CD14-positive monocyte (primary cell): ENCODE measurements at regions not wholly inside any gene's neighbourhood (a gene's known extent, or its start where the extent isn't known, plus 50 kb on each side); places are given as distances from the start of the nearest gene placed in this dataset.

ENCODE experiments used
- DNase-seq, 3 donors: peaks; one replicate each; pipeline ENCODE4 v3.0.0-alpha.2; 2011 to 2022
- H2AFZ ChIP-seq: 2 replicates; pipeline ENCODE4 v1.6.0; 2012; ENCODE audit warnings: mild to moderate bottlenecking, low read depth, low read length, inconsistent platforms; ENCODE audit not compliant: insufficient read depth, poor library complexity, severe bottlenecking
- H3K27ac ChIP-seq, 2 donors: 1 replicate in 1 of 2; 2 replicates in 1 of 2; pipeline ENCODE4 v1.5.1; 2012 to 2013; ENCODE audit warnings: low read length in 2 of 2, control low read depth in 1 of 2, inconsistent platforms in 1 of 2, low read depth in 1 of 2, mild to moderate bottlenecking in 1 of 2
- H3K27me3 ChIP-seq, 2 donors: one replicate each; pipeline versions ENCODE4 v1.6.0 to v1.6.1; 2011 to 2013; ENCODE audit warnings: low read length in 2 of 2; ENCODE audit not compliant: control insufficient read depth in 2 of 2, insufficient read depth in 2 of 2
- H3K36me3 ChIP-seq, 2 donors: replicated peaks in 1 of 2; 1 replicate in 1 of 2; 2 replicates in 1 of 2; pipeline versions ENCODE4 v1.5.1 to v1.6.1; 2012 to 2013; ENCODE audit warnings: low read length in 2 of 2, control low read depth in 1 of 2, inconsistent platforms in 1 of 2, mild to moderate bottlenecking in 1 of 2; ENCODE audit not compliant: insufficient read depth in 2 of 2, control insufficient read depth in 1 of 2
- H3K4me1 ChIP-seq, 2 donors: 1 replicate in 1 of 2; 2 replicates in 1 of 2; pipeline versions ENCODE4 v1.5.1 to v1.6.1; 2012 to 2013; ENCODE audit warnings: low read length in 2 of 2, control low read depth in 1 of 2, inconsistent platforms in 1 of 2, mild to moderate bottlenecking in 1 of 2, moderate library complexity in 1 of 2; ENCODE audit not compliant: insufficient read depth in 2 of 2, control insufficient read depth in 1 of 2
- H3K4me2 ChIP-seq: replicated peaks from 2 replicates; pipeline ENCODE3; 2012; ENCODE audit warnings: low read length, moderate library complexity, mild to moderate bottlenecking; ENCODE audit not compliant: poor library complexity, severe bottlenecking; ENCODE audit errors: extremely low read depth
- H3K4me3 ChIP-seq, 3 experiments: fragments of 200-600 bp in 1 of 3; sonication (generic) in 1 of 3; replicated peaks in 1 of 3; 1 replicate in 2 of 3; 2 replicates in 1 of 3; pipeline ENCODE4 v1.5.1; 2011 to 2013; ENCODE audit warnings: low read length in 3 of 3, mild to moderate bottlenecking in 3 of 3, control low read depth in 2 of 3, low read depth in 2 of 3, inconsistent platforms in 1 of 3, moderate library complexity in 1 of 3
- H3K79me2 ChIP-seq: 2 replicates; pipeline ENCODE4 v1.6.0; 2012; ENCODE audit warnings: mild to moderate bottlenecking, control low read depth, inconsistent platforms, low read length, moderate library complexity; ENCODE audit not compliant: insufficient read depth
- H3K9ac ChIP-seq: 2 replicates; pipeline ENCODE4 v1.6.0; 2017; ENCODE audit warnings: low read length, mild to moderate bottlenecking; ENCODE audit not compliant: insufficient read depth, poor library complexity, severe bottlenecking
- H3K9me3 ChIP-seq, 2 donors: replicated peaks in 1 of 2; 1 replicate in 1 of 2; 2 replicates in 1 of 2; pipeline versions ENCODE4 v1.5.1 to v1.6.1; 2012 to 2013; ENCODE audit warnings: low read length in 2 of 2, control low read depth in 1 of 2; ENCODE audit not compliant: control insufficient read depth in 1 of 2, insufficient read depth in 1 of 2
- H4K20me1 ChIP-seq: 2 replicates; pipeline ENCODE4 v1.6.0; 2012; ENCODE audit warnings: mild to moderate bottlenecking, low read length, control low read depth, moderate library complexity; ENCODE audit not compliant: insufficient read depth
- H3K27ac Mint-ChIP-seq, 7 donors: one replicate each; pipeline ENCODE4 v1.8.0; 2020; ENCODE audit warnings: mild to moderate bottlenecking in 7 of 7, mixed read lengths in 7 of 7, moderate library complexity in 6 of 7, inconsistent platforms in 2 of 7
- H3K27me3 Mint-ChIP-seq, 3 donors: one replicate each; pipeline ENCODE4 v1.8.0; 2021 to 2022; ENCODE audit warnings: low read depth in 3 of 3, mild to moderate bottlenecking in 3 of 3, mixed read lengths in 3 of 3, moderate library complexity in 3 of 3, inconsistent platforms in 1 of 3
- H3K36me3 Mint-ChIP-seq, 2 donors: one replicate each; pipeline ENCODE4 v1.8.0; 2020; ENCODE audit warnings: mixed read lengths in 2 of 2, inconsistent platforms in 1 of 2, mild to moderate bottlenecking in 1 of 2
- H3K4me1 Mint-ChIP-seq: one replicate; pipeline ENCODE4 v1.8.0; 2020; ENCODE audit warnings: mild to moderate bottlenecking, mixed read lengths
- H3K4me3 Mint-ChIP-seq, 2 donors: one replicate each; pipeline ENCODE4 v1.8.0; 2020; ENCODE audit warnings: mild to moderate bottlenecking in 2 of 2, mixed read lengths in 2 of 2, moderate library complexity in 1 of 2
- H3K9me3 Mint-ChIP-seq, 7 donors: one replicate each; pipeline ENCODE4 v1.8.0; 2020 to 2022; ENCODE audit warnings: mixed read lengths in 7 of 7, mild to moderate bottlenecking in 6 of 7, moderate library complexity in 6 of 7, inconsistent platforms in 2 of 7
- CTCF ChIP-seq: fragments of 200-600 bp; IDR thresholded peaks from one replicate; pipeline ENCODE4 v1.8.0; 2022; ENCODE audit warnings: antibody characterized with exemption, mild to moderate bottlenecking
- WGBS: methylation state at CpG from one replicate; pipeline ENCODE4 v1.1.5; 2013; ENCODE audit warnings: missing lambda C conversion rate; ENCODE audit not compliant: insufficient coverage; 5-methylcytosine and 5-hydroxymethylcytosine counted together
- intact Hi-C, 2 donors: fragments of 100-400 bp; cut with micrococcal nuclease; formaldehyde crosslinking; loops; one replicate each; pipeline versions ENCODE4 v1.15.0 to v1.15.1; 2023

DNA sequence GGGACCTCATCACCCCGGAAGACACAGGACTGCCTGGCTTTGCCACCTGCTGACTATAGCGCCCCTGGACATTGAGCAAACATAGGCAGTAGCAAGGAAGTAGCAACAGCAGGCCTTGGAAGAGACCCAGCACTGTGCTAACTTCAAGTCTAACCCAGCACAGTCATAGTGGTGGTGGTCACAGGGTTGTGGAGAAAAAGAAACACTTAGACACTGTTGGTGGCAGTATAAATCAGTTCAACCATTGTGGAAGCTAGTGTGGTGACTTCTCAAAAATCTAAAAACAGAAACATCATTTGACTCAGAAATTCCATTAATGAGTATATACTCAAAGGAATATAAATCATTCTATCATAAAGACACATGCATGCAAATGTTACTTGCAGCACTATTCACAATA is 874.0 kb upstream of the EPHA5 start:
- Histone ChIP-seq H3K9ac (no peak overlapping the region), H3K27me3 (no peaks in the 10 kb centered on the region), H3K9me3 (peaks cover 11 to 16% of the 10 kb centered on the region in 2 donors), H4K20me1 (no peaks in the 10 kb centered on the region), H3K27ac (no peak overlapping the region), H3K4me2 (no peak overlapping the region), H3K36me3 (no peaks in the 10 kb centered on the region), H2AFZ (no peak overlapping the region), H3K4me3 (no peak overlapping the region), H3K79me2 (no peaks in the 10 kb centered on the region), H3K4me1 (no peaks in the 10 kb centered on the region)
- no peaks in the 10 kb centered on the region for H3K4me1 Mint-ChIP-seq
- intact Hi-C loops, result no loop called here
- H3K27me3 Mint-ChIP-seq, result peaks cover 0 to 1% (median 0%) of the 10 kb centered on the region in 3 donors
- H3K27ac Mint-ChIP-seq, result no peak overlapping the region
- WGBS, result 94% methylated on average over 2 of the region's 2 CpGs
- no peak for DNase-seq
- H3K36me3 Mint-ChIP-seq, result no peaks in the 10 kb centered on the region
- TF ChIP-seq CTCF, result no peak
- peaks cover 2 to 13% (median 7%) of the 10 kb centered on the region in 7 donors for H3K9me3 Mint-ChIP-seq
- no peak overlapping the region for H3K4me3 Mint-ChIP-seq

- H3K27ac Mint-ChIP-seq, result no peak overlapping the region
- TF ChIP-seq CTCF, result no peak
- Histone ChIP-seq H2AFZ (no peak overlapping the region), H3K27me3 (no peaks in the 10 kb centered on the region), H3K9me3 (peaks cover 11 to 14% of the 10 kb centered on the region in 2 donors), H4K20me1 (no peaks in the 10 kb centered on the region), H3K9ac (no peak overlapping the region), H3K4me1 (no peaks in the 10 kb centered on the region), H3K36me3 (no peaks in the 10 kb centered on the region), H3K4me2 (no peak overlapping the region), H3K79me2 (no peaks in the 10 kb centered on the region), H3K4me3 (no peak overlapping the region), H3K27ac (no peak overlapping the region)
- WGBS, result 100% methylated on average over 1 of the region's 4 CpGs
- no peak overlapping the region for H3K4me3 Mint-ChIP-seq
- no peak for DNase-seq
- H3K4me1 Mint-ChIP-seq, result no peaks in the 10 kb centered on the region
- intact Hi-C loops, result no loop called here
- peaks cover 0 to 9% (median 3%) of the 10 kb centered on the region in 7 donors for H3K9me3 Mint-ChIP-seq
- H3K36me3 Mint-ChIP-seq, result no peaks in the 10 kb centered on the region
- H3K27me3 Mint-ChIP-seq, result peaks cover 0 to 1% (median 0%) of the 10 kb centered on the region in 3 donors
Measured at GRCh38 chr4:66539745-66540144, 869.5 kb upstream of the EPHA5 start.
